HepG2 (cell line): ENCODE measurements at regions not wholly inside any gene's neighbourhood (a gene's known extent, or its start where the extent isn't known, plus 50 kb on each side); places are given as distances from the start of the nearest gene placed in this dataset.

Experiments
- FOXA3 ChIP-seq: IDR thresholded peaks from 2 replicates; pipeline ENCODE4 v1.6.1; 2016; ENCODE audit warnings: missing genetic modification reagents, missing compliant biosample characterization
- GABPA ChIP-seq, 2 experiments: IDR thresholded peaks; 2 replicates each; pipeline ENCODE4 v1.6.1; 2011 to 2016; ENCODE audit warnings: low read depth in 2 of 2, low read length in 1 of 2, missing biosample characterization in 1 of 2, missing genetic modification characterization in 1 of 2
- HOXA3 ChIP-seq: sonication (generic); formaldehyde crosslinking; IDR thresholded peaks from 2 replicates; pipeline ENCODE4 v1.5.0; 2020; ENCODE audit warnings: missing genetic modification reagents
- ISX ChIP-seq: sonication (generic); formaldehyde crosslinking; conservative IDR thresholded peaks from 2 replicates; pipeline ENCODE4 v1.5.0; 2020; ENCODE audit warnings: missing genetic modification reagents
- NCOA1 ChIP-seq: sonication (generic); formaldehyde crosslinking; IDR thresholded peaks from 2 replicates; pipeline ENCODE4 v1.9.0; 2021; ENCODE audit warnings: missing genetic modification reagents
- NR1H2 ChIP-seq: sonication (generic); formaldehyde crosslinking; IDR thresholded peaks from 2 replicates; pipeline ENCODE4 v1.8.1; 2022; ENCODE audit warnings: low read depth, missing genetic modification reagents, borderline replicate concordance
- SALL2 ChIP-seq: sonication (generic); formaldehyde crosslinking; IDR thresholded peaks from 2 replicates; pipeline ENCODE4 v1.8.1; 2023; ENCODE audit warnings: mild to moderate bottlenecking, missing genetic modification reagents, inconsistent platforms
- ZIK1 ChIP-seq: sonication (generic); formaldehyde crosslinking; IDR thresholded peaks from 2 replicates; pipeline ENCODE4 v1.5.0; 2020; ENCODE audit warnings: mild to moderate bottlenecking, low read depth, missing genetic modification reagents, borderline replicate concordance
- ZKSCAN1 ChIP-seq: fragments of 150-350 bp; IDR thresholded peaks from 2 replicates; pipeline ENCODE4 v1.6.1; 2014; ENCODE audit warnings: low read length
- ZKSCAN5 ChIP-seq: sonication (generic); formaldehyde crosslinking; IDR thresholded peaks from 2 replicates; pipeline ENCODE4 v1.5.1; 2020; ENCODE audit warnings: mild to moderate bottlenecking, missing genetic modification reagents
- ZNF326 ChIP-seq: sonication (generic); formaldehyde crosslinking; IDR thresholded peaks from 2 replicates; pipeline ENCODE4 v1.4.0; 2020; ENCODE audit warnings: missing genetic modification reagents, borderline replicate concordance
- ZNF329 ChIP-seq: sonication (generic); formaldehyde crosslinking; IDR thresholded peaks from 2 replicates; pipeline ENCODE4 v1.9.0; 2021; ENCODE audit warnings: low read depth, mild to moderate bottlenecking, missing genetic modification reagents
- ZSCAN21 ChIP-seq: sonication (generic); formaldehyde crosslinking; IDR thresholded peaks from 2 replicates; pipeline ENCODE4 v1.8.0; 2022; ENCODE audit warnings: mild to moderate bottlenecking, missing genetic modification reagents, moderate library complexity, borderline replicate concordance
- TF ChIP-seq, protein P1 (sequence below): fragments of 450-650 bp; IDR thresholded peaks from 2 replicates; pipeline ENCODE4 v1.6.1; 2017; ENCODE audit warnings: mild to moderate bottlenecking
- TF ChIP-seq, protein P2 (sequence below): sonication (generic); formaldehyde crosslinking; IDR thresholded peaks from 2 replicates; pipeline ENCODE4 v1.4.0; 2020; ENCODE audit warnings: missing genetic modification reagents
- TF ChIP-seq, protein P3 (sequence below): sonication (generic); formaldehyde crosslinking; conservative IDR thresholded peaks from 2 replicates; pipeline ENCODE4 v1.4.0; 2020; ENCODE audit warnings: missing genetic modification reagents
- TF ChIP-seq, protein P4 (sequence below): sonication (generic); IDR thresholded peaks from 2 replicates; pipeline ENCODE4 v1.6.1; 2016; ENCODE audit warnings: low read depth, borderline replicate concordance
- TF ChIP-seq, protein P5 (sequence below): sonication (generic); formaldehyde crosslinking; IDR thresholded peaks from 2 replicates; pipeline ENCODE4 v1.5.0; 2020; ENCODE audit warnings: mild to moderate bottlenecking, missing genetic modification reagents

DNA sequence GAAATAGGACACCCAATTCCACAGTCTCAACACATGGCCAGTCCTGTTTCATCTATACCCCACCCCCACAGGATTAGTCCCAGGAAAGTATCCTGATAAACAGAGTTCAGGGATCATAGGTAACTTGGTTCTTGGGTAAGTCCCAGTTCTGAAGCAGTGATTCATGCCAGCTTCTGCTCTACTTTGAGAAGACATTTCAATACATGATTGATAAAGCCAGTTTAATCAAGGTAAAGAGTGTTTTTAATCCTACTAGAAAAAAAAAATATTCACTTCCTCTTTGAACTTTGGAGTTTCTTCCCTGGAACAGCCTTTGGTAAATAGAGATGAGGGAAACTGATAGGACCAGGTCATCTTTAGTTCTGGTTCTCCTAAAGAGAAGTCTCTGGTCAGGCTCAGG lies 142.4 kb downstream of the TLR5 start (continued):
- TF ChIP-seq, protein P1, sequence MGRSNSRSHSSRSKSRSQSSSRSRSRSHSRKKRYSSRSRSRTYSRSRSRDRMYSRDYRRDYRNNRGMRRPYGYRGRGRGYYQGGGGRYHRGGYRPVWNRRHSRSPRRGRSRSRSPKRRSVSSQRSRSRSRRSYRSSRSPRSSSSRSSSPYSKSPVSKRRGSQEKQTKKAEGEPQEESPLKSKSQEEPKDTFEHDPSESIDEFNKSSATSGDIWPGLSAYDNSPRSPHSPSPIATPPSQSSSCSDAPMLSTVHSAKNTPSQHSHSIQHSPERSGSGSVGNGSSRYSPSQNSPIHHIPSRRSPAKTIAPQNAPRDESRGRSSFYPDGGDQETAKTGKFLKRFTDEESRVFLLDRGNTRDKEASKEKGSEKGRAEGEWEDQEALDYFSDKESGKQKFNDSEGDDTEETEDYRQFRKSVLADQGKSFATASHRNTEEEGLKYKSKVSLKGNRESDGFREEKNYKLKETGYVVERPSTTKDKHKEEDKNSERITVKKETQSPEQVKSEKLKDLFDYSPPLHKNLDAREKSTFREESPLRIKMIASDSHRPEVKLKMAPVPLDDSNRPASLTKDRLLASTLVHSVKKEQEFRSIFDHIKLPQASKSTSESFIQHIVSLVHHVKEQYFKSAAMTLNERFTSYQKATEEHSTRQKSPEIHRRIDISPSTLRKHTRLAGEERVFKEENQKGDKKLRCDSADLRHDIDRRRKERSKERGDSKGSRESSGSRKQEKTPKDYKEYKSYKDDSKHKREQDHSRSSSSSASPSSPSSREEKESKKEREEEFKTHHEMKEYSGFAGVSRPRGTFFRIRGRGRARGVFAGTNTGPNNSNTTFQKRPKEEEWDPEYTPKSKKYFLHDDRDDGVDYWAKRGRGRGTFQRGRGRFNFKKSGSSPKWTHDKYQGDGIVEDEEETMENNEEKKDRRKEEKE, result no peak
- TF ChIP-seq, protein P2, sequence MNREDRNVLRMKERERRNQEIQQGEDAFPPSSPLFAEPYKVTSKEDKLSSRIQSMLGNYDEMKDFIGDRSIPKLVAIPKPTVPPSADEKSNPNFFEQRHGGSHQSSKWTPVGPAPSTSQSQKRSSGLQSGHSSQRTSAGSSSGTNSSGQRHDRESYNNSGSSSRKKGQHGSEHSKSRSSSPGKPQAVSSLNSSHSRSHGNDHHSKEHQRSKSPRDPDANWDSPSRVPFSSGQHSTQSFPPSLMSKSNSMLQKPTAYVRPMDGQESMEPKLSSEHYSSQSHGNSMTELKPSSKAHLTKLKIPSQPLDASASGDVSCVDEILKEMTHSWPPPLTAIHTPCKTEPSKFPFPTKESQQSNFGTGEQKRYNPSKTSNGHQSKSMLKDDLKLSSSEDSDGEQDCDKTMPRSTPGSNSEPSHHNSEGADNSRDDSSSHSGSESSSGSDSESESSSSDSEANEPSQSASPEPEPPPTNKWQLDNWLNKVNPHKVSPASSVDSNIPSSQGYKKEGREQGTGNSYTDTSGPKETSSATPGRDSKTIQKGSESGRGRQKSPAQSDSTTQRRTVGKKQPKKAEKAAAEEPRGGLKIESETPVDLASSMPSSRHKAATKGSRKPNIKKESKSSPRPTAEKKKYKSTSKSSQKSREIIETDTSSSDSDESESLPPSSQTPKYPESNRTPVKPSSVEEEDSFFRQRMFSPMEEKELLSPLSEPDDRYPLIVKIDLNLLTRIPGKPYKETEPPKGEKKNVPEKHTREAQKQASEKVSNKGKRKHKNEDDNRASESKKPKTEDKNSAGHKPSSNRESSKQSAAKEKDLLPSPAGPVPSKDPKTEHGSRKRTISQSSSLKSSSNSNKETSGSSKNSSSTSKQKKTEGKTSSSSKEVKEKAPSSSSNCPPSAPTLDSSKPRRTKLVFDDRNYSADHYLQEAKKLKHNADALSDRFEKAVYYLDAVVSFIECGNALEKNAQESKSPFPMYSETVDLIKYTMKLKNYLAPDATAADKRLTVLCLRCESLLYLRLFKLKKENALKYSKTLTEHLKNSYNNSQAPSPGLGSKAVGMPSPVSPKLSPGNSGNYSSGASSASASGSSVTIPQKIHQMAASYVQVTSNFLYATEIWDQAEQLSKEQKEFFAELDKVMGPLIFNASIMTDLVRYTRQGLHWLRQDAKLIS (CRISPR knock-in tag), result no peak
- TF ChIP-seq, protein P3, sequence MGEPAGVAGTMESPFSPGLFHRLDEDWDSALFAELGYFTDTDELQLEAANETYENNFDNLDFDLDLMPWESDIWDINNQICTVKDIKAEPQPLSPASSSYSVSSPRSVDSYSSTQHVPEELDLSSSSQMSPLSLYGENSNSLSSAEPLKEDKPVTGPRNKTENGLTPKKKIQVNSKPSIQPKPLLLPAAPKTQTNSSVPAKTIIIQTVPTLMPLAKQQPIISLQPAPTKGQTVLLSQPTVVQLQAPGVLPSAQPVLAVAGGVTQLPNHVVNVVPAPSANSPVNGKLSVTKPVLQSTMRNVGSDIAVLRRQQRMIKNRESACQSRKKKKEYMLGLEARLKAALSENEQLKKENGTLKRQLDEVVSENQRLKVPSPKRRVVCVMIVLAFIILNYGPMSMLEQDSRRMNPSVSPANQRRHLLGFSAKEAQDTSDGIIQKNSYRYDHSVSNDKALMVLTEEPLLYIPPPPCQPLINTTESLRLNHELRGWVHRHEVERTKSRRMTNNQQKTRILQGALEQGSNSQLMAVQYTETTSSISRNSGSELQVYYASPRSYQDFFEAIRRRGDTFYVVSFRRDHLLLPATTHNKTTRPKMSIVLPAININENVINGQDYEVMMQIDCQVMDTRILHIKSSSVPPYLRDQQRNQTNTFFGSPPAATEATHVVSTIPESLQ (CRISPR knock-in tag), result no peak
- TF ChIP-seq ZKSCAN5 (CRISPR knock-in tag) (no peak), ISX (no peak), ZKSCAN1 (no peak), ZIK1 (CRISPR knock-in tag) (no peak), FOXA3 (peak; percentile 22; the same call in 1 of the 2 replicates), ZNF329 (no peak), HOXA3 (no peak), NR1H2 (CRISPR knock-in tag) (no peak), ZSCAN21 (no peak), SALL2 (CRISPR knock-in tag) (no peak), NCOA1 (CRISPR knock-in tag) (no peak), ZNF326 (CRISPR knock-in tag) (no peak), GABPA (IDR thresholded peaks at IDR 0.05; ENCODE audit: low read depth, low read length) (no peak), GABPA (CRISPR knock-in tag; IDR thresholded peaks at IDR 0.05; ENCODE audit: low read depth) (peak; percentile 33; the same call in 1 of the 2 replicates)
- TF ChIP-seq, protein P4, sequence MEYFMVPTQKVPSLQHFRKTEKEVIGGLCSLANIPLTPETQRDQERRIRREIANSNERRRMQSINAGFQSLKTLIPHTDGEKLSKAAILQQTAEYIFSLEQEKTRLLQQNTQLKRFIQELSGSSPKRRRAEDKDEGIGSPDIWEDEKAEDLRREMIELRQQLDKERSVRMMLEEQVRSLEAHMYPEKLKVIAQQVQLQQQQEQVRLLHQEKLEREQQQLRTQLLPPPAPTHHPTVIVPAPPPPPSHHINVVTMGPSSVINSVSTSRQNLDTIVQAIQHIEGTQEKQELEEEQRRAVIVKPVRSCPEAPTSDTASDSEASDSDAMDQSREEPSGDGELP, result no peak
- TF ChIP-seq, protein P5, sequence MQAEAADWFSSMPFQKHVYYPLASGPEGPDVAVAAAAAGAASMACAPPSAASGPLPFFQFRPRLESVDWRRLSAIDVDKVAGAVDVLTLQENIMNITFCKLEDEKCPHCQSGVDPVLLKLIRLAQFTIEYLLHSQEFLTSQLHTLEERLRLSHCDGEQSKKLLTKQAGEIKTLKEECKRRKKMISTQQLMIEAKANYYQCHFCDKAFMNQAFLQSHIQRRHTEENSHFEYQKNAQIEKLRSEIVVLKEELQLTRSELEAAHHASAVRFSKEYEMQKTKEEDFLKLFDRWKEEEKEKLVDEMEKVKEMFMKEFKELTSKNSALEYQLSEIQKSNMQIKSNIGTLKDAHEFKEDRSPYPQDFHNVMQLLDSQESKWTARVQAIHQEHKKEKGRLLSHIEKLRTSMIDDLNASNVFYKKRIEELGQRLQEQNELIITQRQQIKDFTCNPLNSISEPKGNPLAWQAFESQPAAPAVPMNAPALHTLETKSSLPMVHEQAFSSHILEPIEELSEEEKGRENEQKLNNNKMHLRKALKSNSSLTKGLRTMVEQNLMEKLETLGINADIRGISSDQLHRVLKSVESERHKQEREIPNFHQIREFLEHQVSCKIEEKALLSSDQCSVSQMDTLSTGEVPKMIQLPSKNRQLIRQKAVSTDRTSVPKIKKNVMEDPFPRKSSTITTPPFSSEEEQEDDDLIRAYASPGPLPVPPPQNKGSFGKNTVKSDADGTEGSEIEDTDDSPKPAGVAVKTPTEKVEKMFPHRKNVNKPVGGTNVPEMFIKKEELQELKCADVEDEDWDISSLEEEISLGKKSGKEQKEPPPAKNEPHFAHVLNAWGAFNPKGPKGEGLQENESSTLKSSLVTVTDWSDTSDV, result no peak
